ENCODE measurements at regions not wholly inside any gene's neighbourhood (a gene's known extent, or its start where the extent isn't known, plus 50 kb on each side); places are given as distances from the start of the nearest gene placed in this dataset.

GRCh38 chr2:126372406-126372805 is 283.6 kb upstream of the GYPC start:
- no peak for DNase-seq (ENCODE audit: low read depth in 2 of 2, low spot score in 1 of 2)

GRCh38 chr2:126378176-126378575 is 277.8 kb upstream of the GYPC start:
- DNase-seq (ENCODE audit: low read depth in 2 of 2, low spot score in 1 of 2): no peak

GRCh38 chr2:126381091-126381490 is 274.9 kb upstream of the GYPC start:
- no peak for DNase-seq (ENCODE audit: low read depth in 2 of 2, low spot score in 1 of 2)

- DNase-seq (ENCODE audit: low read depth in 2 of 2, low spot score in 1 of 2): no peak
Observed at GRCh38 chr2:126382998-126383397, 273.0 kb upstream of the GYPC start.

- DNase-seq (ENCODE audit: low read depth in 2 of 2, low spot score in 1 of 2): no peak
Observed at GRCh38 chr2:126383800-126384199, 272.2 kb upstream of the GYPC start.

- DNase-seq (ENCODE audit: low read depth in 2 of 2, low spot score in 1 of 2): no peak
Observed at GRCh38 chr2:126385441-126385840, 270.5 kb upstream of the GYPC start.

GRCh38 chr2:126385983-126386382 is 270.0 kb upstream of the GYPC start:
- no peak for DNase-seq (ENCODE audit: low read depth in 2 of 2, low spot score in 1 of 2)

- DNase-seq (ENCODE audit: low read depth in 2 of 2, low spot score in 1 of 2): no peak
Observed at GRCh38 chr2:126389446-126389845, 266.5 kb upstream of the GYPC start.

GRCh38 chr2:126392889-126393288 is 263.1 kb upstream of the GYPC start:
- no peak for DNase-seq (ENCODE audit: low read depth in 2 of 2, low spot score in 1 of 2)

- DNase-seq (ENCODE audit: low read depth in 2 of 2, low spot score in 1 of 2): no peak
Observed at GRCh38 chr2:126399001-126399400, 257.0 kb upstream of the GYPC start.

- DNase-seq (ENCODE audit: low read depth in 2 of 2, low spot score in 1 of 2): no peak
Observed at GRCh38 chr2:126403039-126403628, 252.8 kb upstream of the GYPC start.

GRCh38 chr2:126406267-126406666 is 249.7 kb upstream of the GYPC start:
- DNase-seq (ENCODE audit: low read depth in 2 of 2, low spot score in 1 of 2): no peak

GRCh38 chr2:126408671-126409070 is 247.3 kb upstream of the GYPC start:
- no peak for DNase-seq (ENCODE audit: low read depth in 2 of 2, low spot score in 1 of 2)

- DNase-seq (ENCODE audit: low read depth in 2 of 2, low spot score in 1 of 2): no peak
Observed at GRCh38 chr2:126409850-126410249, 246.1 kb upstream of the GYPC start.

- no peak for DNase-seq (ENCODE audit: low read depth in 2 of 2, low spot score in 1 of 2)
Observed at GRCh38 chr2:126413079-126413478, 242.9 kb upstream of the GYPC start.

- DNase-seq (ENCODE audit: low read depth in 2 of 2, low spot score in 1 of 2): no peak
Observed at GRCh38 chr2:126419403-126419802, 236.6 kb upstream of the GYPC start.

GRCh38 chr2:126425943-126426342 is 230.0 kb upstream of the GYPC start:
- no peak for DNase-seq (ENCODE audit: low read depth in 2 of 2, low spot score in 1 of 2)

GRCh38 chr2:126429103-126429502 is 226.9 kb upstream of the GYPC start:
- no peak for DNase-seq (ENCODE audit: low read depth in 2 of 2, low spot score in 1 of 2)

GRCh38 chr2:126431136-126431535 is 224.8 kb upstream of the GYPC start:
- DNase-seq (ENCODE audit: low read depth in 2 of 2, low spot score in 1 of 2): no peak

GRCh38 chr2:126436411-126436810 is 219.5 kb upstream of the GYPC start:
- DNase-seq (ENCODE audit: low read depth in 2 of 2, low spot score in 1 of 2): no peak

- DNase-seq (ENCODE audit: low read depth in 2 of 2, low spot score in 1 of 2): no peak
Observed at GRCh38 chr2:126437016-126437415, 218.9 kb upstream of the GYPC start.

- DNase-seq (ENCODE audit: low read depth in 2 of 2, low spot score in 1 of 2): no peak
Observed at GRCh38 chr2:126444512-126444911, 211.4 kb upstream of the GYPC start.

- no peak for DNase-seq (ENCODE audit: low read depth in 2 of 2, low spot score in 1 of 2)
Observed at GRCh38 chr2:126446106-126446695, 209.8 kb upstream of the GYPC start.
